H1 (cell line): ENCODE measurements at regions not wholly inside any gene's neighbourhood (a gene's known extent, or its start where the extent isn't known, plus 50 kb on each side); places are given as distances from the start of the nearest gene placed in this dataset.

Source experiments
- CTCF ChIA-PET: fragments of 300-600 bp; sonication (Branson Sonifier 250); formaldehyde crosslinking; loops from one replicate; lab custom pipeline; 2021; ENCODE audit not compliant: partially characterized antibody; lab: Charles Lee
- POLR2A ChIA-PET: fragments of 300-600 bp; sonication (Branson Sonifier 250); formaldehyde crosslinking; loops from one replicate; lab custom pipeline; 2021; ENCODE audit warnings: inconsistent platforms; ENCODE audit not compliant: partially characterized antibody; lab: Charles Lee
- DNase-seq, 2 experiments: peaks; one replicate each; pipeline versions ENCODE4 v3.0.0 to v3.0.0-alpha.2; 2010 to 2022; ENCODE audit warnings: low spot score in 2 of 2, low read depth in 1 of 2, mixed read lengths in 1 of 2
- FAIRE-seq: peaks from 2 replicates; lab custom pipeline; 2011; peaks lifted over from hg19 to GRCh38; lab: Jason Lieb, UNC
- H2AFZ ChIP-seq: 2 replicates; pipeline ENCODE4 v1.8.1; 2012; ENCODE audit warnings: low read length, inconsistent platforms
- H2AK5ac ChIP-seq: 2 replicates; pipeline ENCODE4 v1.6.1; 2013; ENCODE audit warnings: low read depth, low read length
- H2BK120ac ChIP-seq: replicated peaks from 2 replicates; pipeline ENCODE3; 2013; ENCODE audit warnings: low read depth, low read length, inconsistent platforms
- H2BK12ac ChIP-seq: 2 replicates; pipeline ENCODE4 v1.6.1; 2013; ENCODE audit warnings: low read depth, low read length
- H2BK15ac ChIP-seq: 2 replicates; pipeline ENCODE4 v1.6.1; 2013; ENCODE audit warnings: low read length
- H2BK20ac ChIP-seq: 2 replicates; pipeline ENCODE4 v1.6.1; 2013; ENCODE audit warnings: low read length
- H2BK5ac ChIP-seq: 2 replicates; pipeline ENCODE4 v1.6.1; 2013; ENCODE audit warnings: low read depth, low read length
- H3K14ac ChIP-seq: 2 replicates; pipeline ENCODE4 v1.6.1; 2013; ENCODE audit warnings: inconsistent platforms; ENCODE audit not compliant: insufficient read length
- H3K18ac ChIP-seq: 2 replicates; pipeline ENCODE4 v1.6.1; 2013; ENCODE audit warnings: low read length; ENCODE audit errors: extremely low read depth
- H3K23ac ChIP-seq: 2 replicates; pipeline ENCODE4 v1.6.1; 2013; ENCODE audit warnings: inconsistent platforms; ENCODE audit not compliant: insufficient read length
- H3K23me2 ChIP-seq: 2 replicates; pipeline ENCODE4 v1.6.1; 2013; ENCODE audit warnings: low read depth, low read length
- H3K27ac ChIP-seq: 2 replicates; pipeline ENCODE4 v1.6.1; 2011; ENCODE audit warnings: low read depth, low read length, inconsistent platforms
- H3K27me3 ChIP-seq, 4 experiments: replicated peaks in 1 of 4; 1 replicate in 1 of 4; 2 replicates in 3 of 4; pipeline versions ENCODE4 v1.6.1 to v1.8.1; 2011 to 2013; ENCODE audit warnings: low read length in 3 of 4, mild to moderate bottlenecking in 3 of 4, inconsistent platforms in 2 of 4, mixed read lengths in 2 of 4, moderate library complexity in 1 of 4; ENCODE audit not compliant: control insufficient read depth in 3 of 4, insufficient read depth in 3 of 4; ENCODE audit errors: extremely low read depth in 1 of 4
- H3K36me3 ChIP-seq, 4 experiments: 2 replicates each; pipeline versions ENCODE4 v1.6.1 to v1.8.1; 2011 to 2013; ENCODE audit warnings: mild to moderate bottlenecking in 4 of 4, low read length in 3 of 4, moderate library complexity in 2 of 4, control low read depth in 1 of 4, inconsistent platforms in 1 of 4; ENCODE audit not compliant: insufficient read depth in 4 of 4, control insufficient read depth in 2 of 4
- H3K4ac ChIP-seq: replicated peaks from 2 replicates; pipeline ENCODE3; 2013; ENCODE audit warnings: low read length, low read depth, mixed read lengths, inconsistent platforms; ENCODE audit not compliant: insufficient read length
- H3K4me1 ChIP-seq, 4 experiments: replicated peaks in 1 of 4; 1 replicate in 1 of 4; 2 replicates in 3 of 4; pipeline versions ENCODE4 v1.6.1 to v1.8.1; 2011 to 2013; ENCODE audit warnings: low read length in 3 of 4, inconsistent platforms in 2 of 4, mixed read lengths in 1 of 4; ENCODE audit not compliant: insufficient read depth in 4 of 4, control insufficient read depth in 3 of 4
- H3K4me2 ChIP-seq, 2 experiments: 2 replicates each; pipeline versions ENCODE4 v1.6.1 to v1.8.1; 2011 to 2013; ENCODE audit warnings: low read depth in 2 of 2, low read length in 2 of 2, control low read depth in 1 of 2, inconsistent platforms in 1 of 2, mild to moderate bottlenecking in 1 of 2; ENCODE audit not compliant: insufficient read depth in 1 of 2
- H3K4me3 ChIP-seq, 4 experiments: fragments of 200-600, 300-600 bp in 1 of 4; sonication (generic), shearing (Covaris generic), sonication (Bioruptor Twin) in 1 of 4; 2 replicates each; pipeline versions ENCODE4 v1.5.1 to v1.8.1; 2011 to 2016; ENCODE audit warnings: low read length in 4 of 4, low read depth in 3 of 4, control low read depth in 2 of 4, inconsistent platforms in 2 of 4, mild to moderate bottlenecking in 2 of 4, mixed read lengths in 1 of 4, moderate library complexity in 1 of 4; ENCODE audit not compliant: insufficient read depth in 2 of 4; ENCODE audit errors: extremely low read depth in 1 of 4
- H3K56ac ChIP-seq: replicated peaks from 2 replicates; pipeline ENCODE3; 2013; ENCODE audit warnings: low read depth, mild to moderate bottlenecking, mixed read lengths, low read length, inconsistent platforms; ENCODE audit not compliant: insufficient read length
- H3K79me1 ChIP-seq: 2 replicates; pipeline ENCODE4 v1.6.1; 2013; ENCODE audit warnings: low read depth, low read length, control low read depth
- H3K79me2 ChIP-seq, 2 experiments: 2 replicates each; pipeline versions ENCODE4 v1.6.1 to v1.8.1; 2012 to 2013; ENCODE audit warnings: low read length in 2 of 2, mild to moderate bottlenecking in 2 of 2, inconsistent platforms in 1 of 2; ENCODE audit not compliant: insufficient read depth in 2 of 2, control insufficient read depth in 1 of 2
- H3K9ac ChIP-seq, 4 experiments: replicated peaks in 1 of 4; 1 replicate in 1 of 4; 2 replicates in 3 of 4; pipeline versions ENCODE4 v1.6.1 to v1.8.1; 2011 to 2013; ENCODE audit warnings: low read depth in 3 of 4, low read length in 3 of 4, control low read depth in 2 of 4, mild to moderate bottlenecking in 2 of 4, moderate library complexity in 2 of 4, inconsistent platforms in 1 of 4; ENCODE audit errors: extremely low read depth in 1 of 4
- H3K9me3 ChIP-seq, 2 experiments: 2 replicates each; pipeline versions ENCODE4 v1.6.1 to v1.8.1; 2012 to 2013; ENCODE audit warnings: mild to moderate bottlenecking in 2 of 2, moderate library complexity in 2 of 2, control low read depth in 1 of 2, inconsistent platforms in 1 of 2, low read depth in 1 of 2, low read length in 1 of 2, mixed read lengths in 1 of 2; ENCODE audit not compliant: insufficient read depth in 2 of 2
- H4K20me1 ChIP-seq, 2 experiments: replicated peaks in 1 of 2; 2 replicates each; pipeline versions ENCODE3 to v1.8.1; 2011 to 2013; ENCODE audit warnings: inconsistent platforms in 2 of 2, low read length in 2 of 2, mild to moderate bottlenecking in 1 of 2; ENCODE audit not compliant: insufficient read depth in 2 of 2, control insufficient read depth in 1 of 2
- H4K5ac ChIP-seq: 2 replicates; pipeline ENCODE4 v1.6.1; 2013; ENCODE audit warnings: low read length, low read depth, mixed read lengths, inconsistent platforms; ENCODE audit not compliant: insufficient read length
- H4K8ac ChIP-seq: 2 replicates; pipeline ENCODE4 v1.8.0; 2013; ENCODE audit warnings: mild to moderate bottlenecking, moderate library complexity, low read length, inconsistent platforms; ENCODE audit not compliant: insufficient read depth; ENCODE audit errors: extremely low read depth
- H4K91ac ChIP-seq: replicated peaks from 2 replicates; pipeline ENCODE3; 2013; ENCODE audit warnings: low read length, mixed read lengths, inconsistent platforms; ENCODE audit not compliant: insufficient read length
- ASH2L ChIP-seq: fragments of 200-600, 300-600 bp; sonication (generic); IDR thresholded peaks from one replicate; pipeline ENCODE4 v1.7.1; 2017; ENCODE audit warnings: low read length
- CEBPB ChIP-seq: IDR thresholded peaks from 2 replicates; pipeline ENCODE4 v1.6.1; 2012; ENCODE audit warnings: low read depth, low read length
- EP300 ChIP-seq, 2 experiments: IDR thresholded peaks; 1 replicate in 1 of 2; 2 replicates in 1 of 2; pipeline ENCODE4 v1.6.1; 2011 to 2012; ENCODE audit warnings: low read depth in 2 of 2, low read length in 2 of 2, mild to moderate bottlenecking in 2 of 2, borderline replicate concordance in 1 of 2, inconsistent platforms in 1 of 2, moderate library complexity in 1 of 2
- GABPA ChIP-seq: IDR thresholded peaks from 2 replicates; pipeline ENCODE4 v1.6.1; 2011; ENCODE audit warnings: mild to moderate bottlenecking, low read length, moderate library complexity, borderline replicate concordance; ENCODE audit not compliant: insufficient read depth
- GTF2F1 ChIP-seq: IDR thresholded peaks from 2 replicates; pipeline ENCODE4 v1.6.1; 2012; ENCODE audit warnings: low read depth, low read length, improper control_type of control experiment, borderline replicate concordance
- JUN ChIP-seq: IDR thresholded peaks from 2 replicates; pipeline ENCODE4 v1.6.1; 2011; ENCODE audit warnings: low read depth, mild to moderate bottlenecking, improper control_type of control experiment, low read length
- KDM4A ChIP-seq: IDR thresholded peaks from one replicate; pipeline ENCODE4 v1.7.1; 2012; ENCODE audit warnings: low read depth, mild to moderate bottlenecking, moderate library complexity, low read length, inconsistent platforms; ENCODE audit not compliant: severe bottlenecking
- RAD21 ChIP-seq, 2 experiments: IDR thresholded peaks in 1 of 2; conservative IDR thresholded peaks in 1 of 2; 2 replicates each; pipeline ENCODE4 v1.6.1; 2011; ENCODE audit warnings: low read depth in 2 of 2, low read length in 2 of 2, improper control_type of control experiment in 1 of 2, inconsistent platforms in 1 of 2, mild to moderate bottlenecking in 1 of 2, moderate library complexity in 1 of 2
- RBBP5 ChIP-seq: IDR thresholded peaks from 2 replicates; pipeline ENCODE4 v1.7.1; 2012; ENCODE audit warnings: low read depth, mild to moderate bottlenecking, inconsistent platforms, low read length, moderate library complexity, borderline replicate concordance
- USF2 ChIP-seq: IDR thresholded peaks from 2 replicates; pipeline ENCODE4 v1.6.1; 2011; ENCODE audit warnings: low read length, improper control_type of control experiment
- WGBS, 2 experiments: shearing (Covaris generic) in 1 of 2; methylation state at CpG; one replicate each; pipeline versions ENCODE4 v1.1.6 to v1.1.7; 2013 to 2015; ENCODE audit warnings: low lambda C conversion rate in 2 of 2, mixed read lengths in 2 of 2, inconsistent platforms in 1 of 2, low coverage in 1 of 2, missing lambda C conversion rate in 1 of 2; ENCODE audit not compliant: insufficient replicate concordance in 2 of 2, insufficient coverage in 1 of 2, insufficient read length in 1 of 2; ENCODE audit errors: extremely low coverage in 1 of 2, missing lambda C conversion rate in 1 of 2; 5-methylcytosine and 5-hydroxymethylcytosine counted together

DNA sequence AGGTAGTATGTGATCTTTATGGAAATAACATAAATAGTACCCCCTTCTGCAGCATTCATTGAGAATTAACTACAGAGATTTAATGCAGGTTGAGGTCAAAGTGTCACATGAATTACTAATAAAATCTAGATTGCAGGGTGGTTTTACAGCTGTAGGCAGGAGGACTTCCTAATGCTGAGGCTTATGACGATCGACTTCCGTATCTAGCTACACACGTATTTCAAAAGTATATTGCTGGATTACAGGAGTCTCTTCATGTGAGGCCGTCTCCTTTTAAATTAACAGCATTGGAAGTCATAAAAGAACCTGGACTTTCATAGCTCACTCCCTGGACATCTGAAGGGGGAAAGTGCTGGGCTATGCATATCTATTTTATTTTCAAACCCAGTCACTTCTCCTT lies 180.9 kb downstream of the OSTF1 start:
- Histone ChIP-seq H2BK15ac (no peak overlapping the region), H3K79me1 (no peaks in the 10 kb centered on the region), H4K20me1 (no peaks in the 10 kb centered on the region), H3K56ac (no peak overlapping the region), H3K79me2 (no peaks in the 10 kb centered on the region), H3K9me3 (peaks cover 8 to 16% of the 10 kb centered on the region in 2 experiments; a peak in 2 of 4 replicates), H4K5ac (no peak overlapping the region), H3K18ac (no peak overlapping the region), H3K23ac (no peak overlapping the region), H3K4ac (no peak overlapping the region), H3K36me3 (no peaks in the 10 kb centered on the region), H3K9ac (no peak overlapping the region), H3K4me1 (no peaks in the 10 kb centered on the region), H3K4me2 (no peak overlapping the region), H2AFZ (no peak overlapping the region), H4K91ac (no peak overlapping the region), H2BK12ac (no peak overlapping the region), H3K14ac (no peak overlapping the region), H2AK5ac (no peak overlapping the region), H2BK5ac (no peak overlapping the region), H3K23me2 (no peaks in the 10 kb centered on the region), H3K27me3 (no peaks in the 10 kb centered on the region), H3K27ac (no peak overlapping the region), H4K8ac (no peak overlapping the region), H3K4me3 (no peak overlapping the region), H2BK20ac (no peak overlapping the region), H2BK120ac (no peak overlapping the region)
- no peak for DNase-seq
- POLR2A ChIA-PET, result no interaction called here
- no peak for FAIRE-seq
- CTCF ChIA-PET, result interaction anchor here (1.1 to 1.9 kb wide), 4 partner anchors 67 to 1032 kb away, joined by 3 to 8 read pairs (median 4); no protein-coding TSS in a partner anchor
- TF ChIP-seq USF2 (no peak), GABPA (no peak), GTF2F1 (no peak), JUN (no peak), EP300 (IDR thresholded peaks at IDR 0.05; ENCODE audit: borderline replicate concordance in 1 of 2, low read depth in 2 of 2, low read length in 2 of 2) (no peak), RAD21 (IDR thresholded peaks at IDR 0.05 in 1 of 2, conservative IDR thresholded peaks at IDR 0.05 in 1 of 2; ENCODE audit: low read depth in 2 of 2, low read length in 2 of 2) (no peak), CEBPB (no peak), KDM4A (no peak), ASH2L (no peak), RBBP5 (no peak)
- 83% methylated on average over 5 of the region's 5 CpGs; no CpG with 5 or more reads in 1 of the 2 experiments for WGBS, 2 experiments
